ENCODE measurements at regions not wholly inside any gene's neighbourhood (a gene's known extent, or its start where the extent isn't known, plus 50 kb on each side); places are given as distances from the start of the nearest gene placed in this dataset.

- H3K18ac ChIP-seq (ENCODE audit: low read depth, low read length): no peak overlapping the region
- no peak overlapping the region for H2BK20ac ChIP-seq (ENCODE audit: low read depth, low read length)
- H4K20me1 ChIP-seq (ENCODE audit: insufficient read depth, low read length): no peaks in the 10 kb centered on the region
- no peak overlapping the region for H2BK120ac ChIP-seq (ENCODE audit: low read depth, low read length)
- WGBS, 2 experiments (ENCODE audit: extremely low coverage in 2 of 2, insufficient read length in 1 of 2): no CpG with 5 or more reads among the region's 2 CpGs
- H3K4ac ChIP-seq (ENCODE audit: low read depth, low read length): no peak overlapping the region
- CTCF ChIA-PET: interaction anchor here (1.0 kb wide), 1 partner anchor 22 kb away, joined by 3 read pairs; no protein-coding TSS in a partner anchor
- no peak overlapping the region for H4K5ac ChIP-seq (ENCODE audit: low read depth, low read length)
- H2AK5ac ChIP-seq (ENCODE audit: low read depth, low read length): no peak overlapping the region
- no peak overlapping the region for H3K4me2 ChIP-seq (ENCODE audit: low read depth, low read length)
- H4K91ac ChIP-seq (ENCODE audit: insufficient read depth, low read depth, low read length): no peak overlapping the region
- H4K8ac ChIP-seq (ENCODE audit: low read depth in 2 of 2, low read length in 2 of 2): no peak overlapping the region
- no peak overlapping the region for H3K4me3 ChIP-seq (ENCODE audit: insufficient read depth, low read depth, low read length)
- no peaks in the 10 kb centered on the region for H3K27me3 ChIP-seq (ENCODE audit: control insufficient read depth, insufficient read depth, low read length)
- H3K9me3 ChIP-seq (ENCODE audit: control insufficient read depth, insufficient read depth, low read length): no peaks in the 10 kb centered on the region
- H2AK9ac ChIP-seq (replicated peaks; ENCODE audit: low read depth, low read length, poor library complexity): no peak overlapping the region
- no peaks in the 10 kb centered on the region for H3K79me1 ChIP-seq (ENCODE audit: low read depth in 1 of 2, low read length in 2 of 2)
- in situ Hi-C loops (cut with MboI; ENCODE audit: low sequenced_read_pairs): no loop called here
- no peak overlapping the region for H3K14ac ChIP-seq (replicated peaks; ENCODE audit: low read depth, low read length)
- no peak overlapping the region for H3K9ac ChIP-seq (ENCODE audit: low read depth, low read length)
- no peaks in the 10 kb centered on the region for H3K4me1 ChIP-seq (ENCODE audit: control insufficient read depth, insufficient read depth, low read length)
- no peak overlapping the region for H3K27ac ChIP-seq (ENCODE audit: insufficient read depth, low read length)
- no peaks in the 10 kb centered on the region for H3K36me3 ChIP-seq (ENCODE audit: control insufficient read depth, insufficient read depth, low read length)
- no TSS peak for BruUV-seq (replicated peaks)
- TF ChIP-seq BHLHE40 (IDR thresholded peaks at IDR 0.05; ENCODE audit: low read depth, low read length) (no peak), MAZ (IDR thresholded peaks at IDR 0.05; ENCODE audit: borderline replicate concordance, low read depth, low read length) (no peak), MXI1 (IDR thresholded peaks at IDR 0.05; ENCODE audit: borderline replicate concordance, low read depth, low read length) (no peak), USF2 (IDR thresholded peaks at IDR 0.05; ENCODE audit: low read depth, low read length) (no peak), ELK1 (IDR thresholded peaks at IDR 0.05; ENCODE audit: borderline replicate concordance, low read depth, low read length) (no peak), RFX5 (IDR thresholded peaks at IDR 0.05; ENCODE audit: low read depth, low read length) (no peak), CHD1 (IDR thresholded peaks at IDR 0.05; ENCODE audit: low read depth, low read length) (no peak), MAFK (IDR thresholded peaks at IDR 0.05; ENCODE audit: low read depth, low read length) (no peak), FOS (IDR thresholded peaks at IDR 0.05; ENCODE audit: low read depth, low read length) (no peak), RAD21 (IDR thresholded peaks at IDR 0.05; ENCODE audit: low read length) (no peak), SMC3 (IDR thresholded peaks at IDR 0.05; ENCODE audit: low read depth, low read length) (no peak), POLR2A (IDR thresholded peaks at IDR 0.05; ENCODE audit: low read depth, low read length) (no peak), RCOR1 (IDR thresholded peaks at IDR 0.05; ENCODE audit: insufficient replicate concordance, low read length) (no peak)
- TF ChIP-seq, protein P1, sequence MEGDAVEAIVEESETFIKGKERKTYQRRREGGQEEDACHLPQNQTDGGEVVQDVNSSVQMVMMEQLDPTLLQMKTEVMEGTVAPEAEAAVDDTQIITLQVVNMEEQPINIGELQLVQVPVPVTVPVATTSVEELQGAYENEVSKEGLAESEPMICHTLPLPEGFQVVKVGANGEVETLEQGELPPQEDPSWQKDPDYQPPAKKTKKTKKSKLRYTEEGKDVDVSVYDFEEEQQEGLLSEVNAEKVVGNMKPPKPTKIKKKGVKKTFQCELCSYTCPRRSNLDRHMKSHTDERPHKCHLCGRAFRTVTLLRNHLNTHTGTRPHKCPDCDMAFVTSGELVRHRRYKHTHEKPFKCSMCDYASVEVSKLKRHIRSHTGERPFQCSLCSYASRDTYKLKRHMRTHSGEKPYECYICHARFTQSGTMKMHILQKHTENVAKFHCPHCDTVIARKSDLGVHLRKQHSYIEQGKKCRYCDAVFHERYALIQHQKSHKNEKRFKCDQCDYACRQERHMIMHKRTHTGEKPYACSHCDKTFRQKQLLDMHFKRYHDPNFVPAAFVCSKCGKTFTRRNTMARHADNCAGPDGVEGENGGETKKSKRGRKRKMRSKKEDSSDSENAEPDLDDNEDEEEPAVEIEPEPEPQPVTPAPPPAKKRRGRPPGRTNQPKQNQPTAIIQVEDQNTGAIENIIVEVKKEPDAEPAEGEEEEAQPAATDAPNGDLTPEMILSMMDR (conservative IDR thresholded peaks at IDR 0.05; ENCODE audit: low read depth, low read length): no peak
- intact Hi-C loops (cut with micrococcal nuclease): no loop called here
- no peak for DNase-seq
- no peak overlapping the region for H2AFZ ChIP-seq (replicated peaks; ENCODE audit: low read length, poor library complexity)
- H2BK15ac ChIP-seq (ENCODE audit: low read depth, low read length): no peak overlapping the region
- H3K56ac ChIP-seq (ENCODE audit: extremely low read depth, insufficient read depth, low read length): no peak overlapping the region
- no peak overlapping the region for H3K23ac ChIP-seq (ENCODE audit: low read depth, low read length)
- no peaks in the 10 kb centered on the region for H3K9me1 ChIP-seq (ENCODE audit: insufficient read depth, low read length)
- dilution Hi-C loops (cut with HindIII; ENCODE audit: low sequenced_read_pairs, unreplicated experiment): no loop called here
- ATAC-seq (ENCODE audit: low read depth): no peak
- POLR2A ChIA-PET (ENCODE audit: unreplicated experiment): no interaction called here
- H2BK5ac ChIP-seq (ENCODE audit: low read depth, low read length, poor library complexity, severe bottlenecking): no peak overlapping the region
These were observed 130.6 kb upstream of the MC4R start for GRCh38 chr18:60503199-60503598.

Measured in IMR-90 (cell line).